H1 (cell line): ENCODE measurements at regions not wholly inside any gene's neighbourhood (a gene's known extent, or its start where the extent isn't known, plus 50 kb on each side); places are given as distances from the start of the nearest gene placed in this dataset.

Experiments
- PHF8 ChIP-seq: fragments of 200-600 bp; sonication (generic); conservative IDR thresholded peaks from 2 replicates; pipeline ENCODE4 v1.7.1; 2012; ENCODE audit warnings: low read depth, mild to moderate bottlenecking, inconsistent platforms, low read length, moderate library complexity
- TF ChIP-seq, protein P1 (sequence below): fragments of 300-600 bp; sonication (generic); IDR thresholded peaks from 2 replicates; pipeline ENCODE4 v1.7.1; 2012; ENCODE audit warnings: low read length, moderate library complexity, mild to moderate bottlenecking, inconsistent platforms; ENCODE audit not compliant: insufficient replicate concordance
- TF ChIP-seq, protein P2 (sequence below): IDR thresholded peaks from 2 replicates; pipeline ENCODE4 v1.6.1; 2011; ENCODE audit warnings: low read length, improper control_type of control experiment

DNA sequence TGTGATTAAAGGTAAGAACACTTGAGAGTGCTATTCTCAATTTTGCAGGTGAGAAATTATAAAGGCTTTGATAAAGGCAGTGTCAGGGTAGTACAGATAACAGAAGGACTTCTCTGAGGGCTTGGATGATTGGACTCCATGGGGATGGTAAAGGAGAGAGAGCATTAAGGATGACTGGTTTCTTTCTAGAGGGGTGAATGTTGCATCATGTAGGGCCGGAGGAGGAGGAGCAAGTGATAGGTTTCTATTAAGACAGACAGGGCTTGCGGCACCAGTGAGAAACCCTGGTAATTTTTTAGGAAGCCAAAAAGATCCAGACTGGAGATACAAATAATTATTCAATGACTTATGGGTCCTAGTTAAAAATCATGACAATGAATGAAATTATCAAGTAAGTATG, 230.7 kb upstream of the MME start (continued):
- TF ChIP-seq, protein P1, sequence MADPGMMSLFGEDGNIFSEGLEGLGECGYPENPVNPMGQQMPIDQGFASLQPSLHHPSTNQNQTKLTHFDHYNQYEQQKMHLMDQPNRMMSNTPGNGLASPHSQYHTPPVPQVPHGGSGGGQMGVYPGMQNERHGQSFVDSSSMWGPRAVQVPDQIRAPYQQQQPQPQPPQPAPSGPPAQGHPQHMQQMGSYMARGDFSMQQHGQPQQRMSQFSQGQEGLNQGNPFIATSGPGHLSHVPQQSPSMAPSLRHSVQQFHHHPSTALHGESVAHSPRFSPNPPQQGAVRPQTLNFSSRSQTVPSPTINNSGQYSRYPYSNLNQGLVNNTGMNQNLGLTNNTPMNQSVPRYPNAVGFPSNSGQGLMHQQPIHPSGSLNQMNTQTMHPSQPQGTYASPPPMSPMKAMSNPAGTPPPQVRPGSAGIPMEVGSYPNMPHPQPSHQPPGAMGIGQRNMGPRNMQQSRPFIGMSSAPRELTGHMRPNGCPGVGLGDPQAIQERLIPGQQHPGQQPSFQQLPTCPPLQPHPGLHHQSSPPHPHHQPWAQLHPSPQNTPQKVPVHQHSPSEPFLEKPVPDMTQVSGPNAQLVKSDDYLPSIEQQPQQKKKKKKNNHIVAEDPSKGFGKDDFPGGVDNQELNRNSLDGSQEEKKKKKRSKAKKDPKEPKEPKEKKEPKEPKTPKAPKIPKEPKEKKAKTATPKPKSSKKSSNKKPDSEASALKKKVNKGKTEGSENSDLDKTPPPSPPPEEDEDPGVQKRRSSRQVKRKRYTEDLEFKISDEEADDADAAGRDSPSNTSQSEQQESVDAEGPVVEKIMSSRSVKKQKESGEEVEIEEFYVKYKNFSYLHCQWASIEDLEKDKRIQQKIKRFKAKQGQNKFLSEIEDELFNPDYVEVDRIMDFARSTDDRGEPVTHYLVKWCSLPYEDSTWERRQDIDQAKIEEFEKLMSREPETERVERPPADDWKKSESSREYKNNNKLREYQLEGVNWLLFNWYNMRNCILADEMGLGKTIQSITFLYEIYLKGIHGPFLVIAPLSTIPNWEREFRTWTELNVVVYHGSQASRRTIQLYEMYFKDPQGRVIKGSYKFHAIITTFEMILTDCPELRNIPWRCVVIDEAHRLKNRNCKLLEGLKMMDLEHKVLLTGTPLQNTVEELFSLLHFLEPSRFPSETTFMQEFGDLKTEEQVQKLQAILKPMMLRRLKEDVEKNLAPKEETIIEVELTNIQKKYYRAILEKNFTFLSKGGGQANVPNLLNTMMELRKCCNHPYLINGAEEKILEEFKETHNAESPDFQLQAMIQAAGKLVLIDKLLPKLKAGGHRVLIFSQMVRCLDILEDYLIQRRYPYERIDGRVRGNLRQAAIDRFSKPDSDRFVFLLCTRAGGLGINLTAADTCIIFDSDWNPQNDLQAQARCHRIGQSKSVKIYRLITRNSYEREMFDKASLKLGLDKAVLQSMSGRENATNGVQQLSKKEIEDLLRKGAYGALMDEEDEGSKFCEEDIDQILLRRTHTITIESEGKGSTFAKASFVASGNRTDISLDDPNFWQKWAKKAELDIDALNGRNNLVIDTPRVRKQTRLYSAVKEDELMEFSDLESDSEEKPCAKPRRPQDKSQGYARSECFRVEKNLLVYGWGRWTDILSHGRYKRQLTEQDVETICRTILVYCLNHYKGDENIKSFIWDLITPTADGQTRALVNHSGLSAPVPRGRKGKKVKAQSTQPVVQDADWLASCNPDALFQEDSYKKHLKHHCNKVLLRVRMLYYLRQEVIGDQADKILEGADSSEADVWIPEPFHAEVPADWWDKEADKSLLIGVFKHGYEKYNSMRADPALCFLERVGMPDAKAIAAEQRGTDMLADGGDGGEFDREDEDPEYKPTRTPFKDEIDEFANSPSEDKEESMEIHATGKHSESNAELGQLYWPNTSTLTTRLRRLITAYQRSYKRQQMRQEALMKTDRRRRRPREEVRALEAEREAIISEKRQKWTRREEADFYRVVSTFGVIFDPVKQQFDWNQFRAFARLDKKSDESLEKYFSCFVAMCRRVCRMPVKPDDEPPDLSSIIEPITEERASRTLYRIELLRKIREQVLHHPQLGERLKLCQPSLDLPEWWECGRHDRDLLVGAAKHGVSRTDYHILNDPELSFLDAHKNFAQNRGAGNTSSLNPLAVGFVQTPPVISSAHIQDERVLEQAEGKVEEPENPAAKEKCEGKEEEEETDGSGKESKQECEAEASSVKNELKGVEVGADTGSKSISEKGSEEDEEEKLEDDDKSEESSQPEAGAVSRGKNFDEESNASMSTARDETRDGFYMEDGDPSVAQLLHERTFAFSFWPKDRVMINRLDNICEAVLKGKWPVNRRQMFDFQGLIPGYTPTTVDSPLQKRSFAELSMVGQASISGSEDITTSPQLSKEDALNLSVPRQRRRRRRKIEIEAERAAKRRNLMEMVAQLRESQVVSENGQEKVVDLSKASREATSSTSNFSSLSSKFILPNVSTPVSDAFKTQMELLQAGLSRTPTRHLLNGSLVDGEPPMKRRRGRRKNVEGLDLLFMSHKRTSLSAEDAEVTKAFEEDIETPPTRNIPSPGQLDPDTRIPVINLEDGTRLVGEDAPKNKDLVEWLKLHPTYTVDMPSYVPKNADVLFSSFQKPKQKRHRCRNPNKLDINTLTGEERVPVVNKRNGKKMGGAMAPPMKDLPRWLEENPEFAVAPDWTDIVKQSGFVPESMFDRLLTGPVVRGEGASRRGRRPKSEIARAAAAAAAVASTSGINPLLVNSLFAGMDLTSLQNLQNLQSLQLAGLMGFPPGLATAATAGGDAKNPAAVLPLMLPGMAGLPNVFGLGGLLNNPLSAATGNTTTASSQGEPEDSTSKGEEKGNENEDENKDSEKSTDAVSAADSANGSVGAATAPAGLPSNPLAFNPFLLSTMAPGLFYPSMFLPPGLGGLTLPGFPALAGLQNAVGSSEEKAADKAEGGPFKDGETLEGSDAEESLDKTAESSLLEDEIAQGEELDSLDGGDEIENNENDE, result no peak
- TF ChIP-seq, protein P2, sequence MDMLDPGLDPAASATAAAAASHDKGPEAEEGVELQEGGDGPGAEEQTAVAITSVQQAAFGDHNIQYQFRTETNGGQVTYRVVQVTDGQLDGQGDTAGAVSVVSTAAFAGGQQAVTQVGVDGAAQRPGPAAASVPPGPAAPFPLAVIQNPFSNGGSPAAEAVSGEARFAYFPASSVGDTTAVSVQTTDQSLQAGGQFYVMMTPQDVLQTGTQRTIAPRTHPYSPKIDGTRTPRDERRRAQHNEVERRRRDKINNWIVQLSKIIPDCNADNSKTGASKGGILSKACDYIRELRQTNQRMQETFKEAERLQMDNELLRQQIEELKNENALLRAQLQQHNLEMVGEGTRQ, result no peak
- TF ChIP-seq PHF8, result no peak
